ENCODE measurements at regions not wholly inside any gene's neighbourhood (a gene's known extent, or its start where the extent isn't known, plus 50 kb on each side); places are given as distances from the start of the nearest gene placed in this dataset.
A peak's percentile ranks its signal among the peaks of the same experiment; 100 is the strongest.
"Not testable (repeated sequence)": the region's sequence is repeated elsewhere in the genome, so short reads cannot be mapped to it uniquely, and the experiment has no call there.

GRCh38 chr1:204788470-204788869, 82.2 kb upstream of the NFASC start:
- in situ Hi-C loops (cut with MboI; ENCODE audit: low pct_ligation_motif_present in 1 of 4, low pct_unique_long_range_greater_than_20kb in 1 of 4, low sequenced_read_pairs in 3 of 4), result no loop called here

GRCh38 chr1:204791453-204792353, 79.0 kb upstream of the NFASC start:
- DNase-seq, result peak; percentile 81
- H3K4me1 ChIP-seq, result no peaks in the 10 kb centered on the region
- TF ChIP-seq POLR2AphosphoS5 (IDR thresholded peaks at IDR 0.05), result no peak
- TF ChIP-seq EP300 (IDR thresholded peaks at IDR 0.05; ENCODE audit: low read depth), result no peak
- TF ChIP-seq POLR2A (IDR thresholded peaks at IDR 0.05), result no peak
- peak; percentile 52 to 86 (median 82) for TF ChIP-seq CTCF (IDR thresholded peaks at IDR 0.05)
- in situ Hi-C loops (cut with MboI; ENCODE audit: low pct_ligation_motif_present in 1 of 4, low pct_unique_long_range_greater_than_20kb in 1 of 4, low sequenced_read_pairs in 3 of 4) (no loop called here), intact Hi-C loops (cut with DNase I; ENCODE audit: low total_unique reads) (no loop called here)
- 19 to 31% methylated on average over 9 to 15 of the region's 15 CpGs for WGBS, 2 donors (ENCODE audit: low coverage in 1 of 2)
- peaks cover 17% of the 10 kb centered on the region for H3K27me3 ChIP-seq
- no peaks in the 10 kb centered on the region for H3K36me3 ChIP-seq
- no peak overlapping the region for H3K4me3 ChIP-seq
- H3K9me3 ChIP-seq, result no peaks in the 10 kb centered on the region
- H3K27ac ChIP-seq, result no peak overlapping the region

More at GRCh38 chr1:204788470-204788869, 82.2 kb upstream of the NFASC start:
- Histone ChIP-seq H3K36me3 (no peaks in the 10 kb centered on the region), H3K4me1 (no peaks in the 10 kb centered on the region), H3K4me3 (no peak overlapping the region), H3K27me3 (peaks cover 15% of the 10 kb centered on the region), H3K27ac (no peak overlapping the region), H3K9me3 (no peaks in the 10 kb centered on the region)
- DNase-seq, result no peak
- TF ChIP-seq POLR2AphosphoS5 (IDR thresholded peaks at IDR 0.05), result no peak
- TF ChIP-seq POLR2A (IDR thresholded peaks at IDR 0.05), result no peak
- no peak for TF ChIP-seq EP300 (IDR thresholded peaks at IDR 0.05; ENCODE audit: low read depth)
- intact Hi-C loops (cut with DNase I; ENCODE audit: low total_unique reads), result no loop called here

DNA sequence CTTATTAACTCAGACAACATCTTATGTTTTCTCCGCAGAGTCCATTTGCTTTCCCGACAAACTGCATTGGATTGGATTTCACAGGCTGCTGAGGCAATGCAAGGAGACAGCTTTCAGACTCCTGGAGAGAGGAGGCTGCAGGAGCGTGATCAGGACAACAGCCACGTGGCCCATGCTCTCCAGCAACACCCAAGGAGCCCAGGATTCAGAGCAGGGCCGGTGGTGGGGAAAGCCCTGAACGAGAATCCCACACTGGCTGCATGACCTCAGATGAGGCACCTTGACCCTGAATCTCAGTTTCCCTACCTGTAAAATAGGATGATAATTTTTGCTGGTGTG, 78.3 kb upstream of the NFASC start:
- in situ Hi-C loops (cut with MboI; ENCODE audit: low pct_ligation_motif_present in 1 of 4, low pct_unique_long_range_greater_than_20kb in 1 of 4, low sequenced_read_pairs in 3 of 4), result no loop called here
- no peaks in the 10 kb centered on the region for H3K36me3 ChIP-seq
- TF ChIP-seq CTCF (IDR thresholded peaks at IDR 0.05) (no peak), POLR2AphosphoS5 (IDR thresholded peaks at IDR 0.05) (no peak), POLR2A (IDR thresholded peaks at IDR 0.05) (no peak)
- DNase-seq, result no peak
- no peaks in the 10 kb centered on the region for H3K9me3 ChIP-seq
- peaks cover 17% of the 10 kb centered on the region for H3K27me3 ChIP-seq
- intact Hi-C loops (cut with DNase I; ENCODE audit: low total_unique reads), result no loop called here
- H3K4me3 ChIP-seq, result no peak overlapping the region
- WGBS, 2 donors (ENCODE audit: low coverage in 1 of 2), result 82% methylated on average over 6 of the region's 6 CpGs; no CpG with 5 or more reads in 1 of the 2 donors
- H3K4me1 ChIP-seq, result no peaks in the 10 kb centered on the region
- H3K27ac ChIP-seq, result no peak overlapping the region

DNA sequence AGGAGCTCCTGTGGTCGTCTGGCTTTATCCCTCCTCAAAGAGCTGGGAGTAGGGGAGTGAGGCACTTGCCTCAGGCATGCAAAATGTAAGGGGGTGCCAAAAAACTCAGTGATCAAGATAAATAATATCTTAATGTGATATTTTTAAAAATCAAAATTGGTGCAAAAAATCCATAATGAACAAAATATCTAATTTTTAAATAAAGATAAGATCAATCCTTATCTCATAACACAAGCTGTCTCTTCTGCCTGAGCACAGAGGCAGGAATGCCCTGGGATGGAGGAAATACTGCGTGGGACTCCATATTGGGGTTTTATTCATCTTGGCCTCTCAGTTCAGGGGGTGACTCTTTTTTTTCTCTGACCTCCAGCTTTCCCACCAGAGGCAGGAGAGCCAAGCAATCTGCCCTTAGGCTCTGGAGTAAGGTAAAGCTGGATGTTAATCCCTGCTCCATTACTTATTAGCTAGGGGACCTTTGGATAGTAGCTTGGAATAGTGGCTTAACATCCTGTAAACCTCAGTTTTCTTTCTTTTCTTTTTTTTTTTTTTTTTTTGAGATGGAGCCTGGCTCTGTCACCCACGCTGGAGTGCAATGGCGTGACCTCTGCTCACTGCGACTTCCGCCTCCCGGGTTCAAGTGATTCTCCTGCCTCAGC, 77.3 kb upstream of the NFASC start:
- 70 to 89% methylated on average over 2 to 7 of the region's 7 CpGs for WGBS, 2 donors (ENCODE audit: low coverage in 1 of 2)
- peaks cover 9% of the 10 kb centered on the region for H3K27me3 ChIP-seq
- no peak for DNase-seq
- no peak overlapping the region for H3K27ac ChIP-seq
- intact Hi-C loops (cut with DNase I; ENCODE audit: low total_unique reads) (no loop called here), in situ Hi-C loops (cut with MboI; ENCODE audit: low pct_ligation_motif_present in 1 of 4, low pct_unique_long_range_greater_than_20kb in 1 of 4, low sequenced_read_pairs in 3 of 4) (no loop called here)
- H3K36me3 ChIP-seq, result no peaks in the 10 kb centered on the region
- H3K9me3 ChIP-seq, result no peaks in the 10 kb centered on the region
- no peaks in the 10 kb centered on the region for H3K4me1 ChIP-seq
- no peak for TF ChIP-seq POLR2AphosphoS5 (IDR thresholded peaks at IDR 0.05)
- no peak for TF ChIP-seq CTCF (IDR thresholded peaks at IDR 0.05)
- no peak for TF ChIP-seq EP300 (IDR thresholded peaks at IDR 0.05; ENCODE audit: low read depth)
- TF ChIP-seq POLR2A (IDR thresholded peaks at IDR 0.05), result no peak
- no peak overlapping the region for H3K4me3 ChIP-seq

DNA sequence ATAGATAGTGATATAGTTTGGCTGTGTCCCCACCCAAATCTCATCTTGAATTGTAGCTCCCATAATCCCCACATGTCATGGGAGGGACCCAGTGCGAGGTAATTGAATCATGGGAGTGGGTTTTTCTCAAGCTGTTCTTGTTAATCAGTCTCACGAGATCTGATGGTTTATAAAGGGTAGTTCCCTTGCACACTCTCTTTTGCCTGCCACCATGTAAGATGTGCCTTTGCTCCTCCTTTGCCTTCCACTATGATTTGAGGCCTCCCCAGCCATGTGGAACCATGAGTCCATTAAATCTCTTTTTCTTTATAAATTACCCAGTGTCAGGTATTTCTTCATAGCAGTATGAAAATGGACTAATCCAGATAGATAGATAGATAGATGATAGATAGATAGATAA, 73.8 kb upstream of the NFASC start:
- in situ Hi-C loops (cut with MboI; ENCODE audit: low pct_ligation_motif_present in 1 of 4, low pct_unique_long_range_greater_than_20kb in 1 of 4, low sequenced_read_pairs in 3 of 4); H3K4me3 ChIP-seq; H3K4me1 ChIP-seq; intact Hi-C loops (cut with DNase I; ENCODE audit: low total_unique reads); H3K27me3 ChIP-seq; H3K27ac ChIP-seq; H3K36me3 ChIP-seq; DNase-seq; H3K9me3 ChIP-seq: not testable (repeated sequence)
- 80 to 91% methylated on average over 1 to 2 of the region's 2 CpGs for WGBS, 2 donors (ENCODE audit: low coverage in 1 of 2)
